Spleen (tissue), 11 donors: ENCODE measurements at regions not wholly inside any gene's neighbourhood (a gene's known extent, or its start where the extent isn't known, plus 50 kb on each side); places are given as distances from the start of the nearest gene placed in this dataset.

Source experiments
- DNase-seq: peaks from one replicate; pipeline ENCODE4 v3.0.0-alpha.2; 2020
- H3K27ac ChIP-seq, 8 donors: fragments of 200-600 bp; sonication (generic) in 7 of 8; 1 replicate in 4 of 8; 2 replicates in 4 of 8; pipeline versions ENCODE4 v1.5.0 to v1.8.0; 2016 to 2021; ENCODE audit warnings: inconsistent platforms in 4 of 8, mild to moderate bottlenecking in 4 of 8, moderate library complexity in 1 of 8
- H3K27me3 ChIP-seq, 7 donors: fragments of 200-600 bp; sonication (generic) in 6 of 7; replicated peaks in 1 of 7; 1 replicate in 4 of 7; 2 replicates in 3 of 7; pipeline versions ENCODE4 v1.5.0 to v1.8.0; 2016 to 2021; ENCODE audit warnings: inconsistent platforms in 3 of 7, mild to moderate bottlenecking in 1 of 7
- H3K36me3 ChIP-seq, 6 donors: fragments of 200-600 bp; sonication (generic) in 5 of 6; 1 replicate in 4 of 6; 2 replicates in 2 of 6; pipeline versions ENCODE4 v1.5.0 to v1.8.0; 2016 to 2021; ENCODE audit warnings: inconsistent platforms in 2 of 6
- H3K4me1 ChIP-seq, 6 donors: fragments of 200-600 bp; sonication (generic) in 5 of 6; 1 replicate in 3 of 6; 2 replicates in 3 of 6; pipeline versions ENCODE4 v1.5.0 to v1.8.0; 2016 to 2021; ENCODE audit warnings: inconsistent platforms in 3 of 6
- H3K4me3 ChIP-seq, 8 donors: fragments of 200-600 bp; sonication (generic) in 7 of 8; 1 replicate in 4 of 8; 2 replicates in 4 of 8; pipeline versions ENCODE4 v1.5.0 to v1.8.0; 2016 to 2021; ENCODE audit warnings: inconsistent platforms in 4 of 8, mild to moderate bottlenecking in 4 of 8, moderate library complexity in 2 of 8
- H3K9me3 ChIP-seq, 8 donors: fragments of 200-600 bp; sonication (generic) in 7 of 8; 1 replicate in 4 of 8; 2 replicates in 4 of 8; pipeline versions ENCODE4 v1.5.0 to v1.8.0; 2016 to 2021; ENCODE audit warnings: inconsistent platforms in 4 of 8
- CTCF ChIP-seq, 11 experiments: fragments of 200-600 bp in 7 of 11; fragments of 450-650 bp in 4 of 11; sonication (generic) in 4 of 11; IDR thresholded peaks in 8 of 11; conservative IDR thresholded peaks in 3 of 11; 1 replicate in 7 of 11; 2 replicates in 4 of 11; pipeline versions ENCODE4 v1.4.0 to v1.8.0; 2016 to 2021; ENCODE audit warnings: antibody characterized with exemption in 11 of 11, inconsistent platforms in 4 of 11, mild to moderate bottlenecking in 1 of 11
- POLR2A ChIP-seq, 3 donors: fragments of 450-650 bp; IDR thresholded peaks; one replicate each; pipeline ENCODE4 v1.5.1; 2017; ENCODE audit warnings: antibody characterized with exemption in 3 of 3, mild to moderate bottlenecking in 1 of 3
- POLR2AphosphoS5 ChIP-seq, 3 donors: sonication (generic); formaldehyde crosslinking; IDR thresholded peaks; one replicate each; pipeline ENCODE4 v1.5.1; 2017; ENCODE audit warnings: antibody characterized with exemption in 3 of 3
- WGBS, 5 donors: extraction: QIAGEN DNeasy Blood & Tissue Kit in 3 of 5; methylation state at CpG; one replicate each; pipeline versions ENCODE4 v1.1.5 to v1.1.7; 2013 to 2018; 5-methylcytosine and 5-hydroxymethylcytosine counted together
- intact Hi-C: fragments of 100-400 bp; cut with DNase I; formaldehyde crosslinking; loops from one replicate; pipeline ENCODE4 v1.15.0; 2023; ENCODE audit warnings: low total_unique reads
- donor health status: healthy with polysubstance abuse.
- donor health status: DM: no; HTN: no; CAD: no; lungs with moderate emphysema.
- donor health status: DM: no; HTN: no; CAD: no.
- donor health status: Bipolar disorder and iron deficiency.
- donor health status: healthy.
- donor health status: DM: no; HTN: no; CAD: no.
- donor health status: DM: yes; HTN: yes; CAD: no.

GRCh38 chr6:48315915-48316314, 204.9 kb upstream of the PTCHD4 start:
- no peak for TF ChIP-seq POLR2A (IDR thresholded peaks at IDR 0.05)
- TF ChIP-seq POLR2AphosphoS5 (IDR thresholded peaks at IDR 0.05), result no peak
- no peak for TF ChIP-seq CTCF (IDR thresholded peaks at IDR 0.05 in 8 of 11, conservative IDR thresholded peaks at IDR 0.05 in 3 of 11)
- Histone ChIP-seq H3K4me1 (no peaks in the 10 kb centered on the region), H3K36me3 (no peaks in the 10 kb centered on the region), H3K9me3 (peaks cover 0 to 3% (median 0%) of the 10 kb centered on the region in 8 donors), H3K27me3 (no peaks in the 10 kb centered on the region), H3K27ac (no peak overlapping the region), H3K4me3 (no peak overlapping the region)
- 73 to 91% (median 85%) methylated on average over 1 of the region's 1 CpG for WGBS, 5 donors
- intact Hi-C loops, result no loop called here
- no peak for DNase-seq

GRCh38 chr6:48315051-48315719, 204.2 kb upstream of the PTCHD4 start:
- Histone ChIP-seq H3K27me3 (no peaks in the 10 kb centered on the region), H3K9me3 (peaks cover 0 to 6% (median 0%) of the 10 kb centered on the region in 8 donors), H3K4me3 (no peak overlapping the region), H3K27ac (no peak overlapping the region), H3K36me3 (no peaks in the 10 kb centered on the region), H3K4me1 (no peaks in the 10 kb centered on the region)
- DNase-seq, result no peak
- TF ChIP-seq POLR2AphosphoS5 (IDR thresholded peaks at IDR 0.05) (no peak), POLR2A (IDR thresholded peaks at IDR 0.05) (no peak), CTCF (IDR thresholded peaks at IDR 0.05 in 8 of 11, conservative IDR thresholded peaks at IDR 0.05 in 3 of 11) (no peak)
- intact Hi-C loops, result no loop called here
- 76 to 88% (median 81%) methylated on average over 5 of the region's 5 CpGs for WGBS, 5 donors

GRCh38 chr6:48311301-48311700, 200.3 kb upstream of the PTCHD4 start:
- Histone ChIP-seq H3K4me1 (no peaks in the 10 kb centered on the region), H3K27ac (no peak overlapping the region), H3K4me3 (no peak overlapping the region), H3K36me3 (no peaks in the 10 kb centered on the region), H3K9me3 (peaks cover 0 to 6% (median 0%) of the 10 kb centered on the region in 8 donors), H3K27me3 (no peaks in the 10 kb centered on the region)
- DNase-seq, result no peak
- intact Hi-C loops, result no loop called here
- no peak for TF ChIP-seq POLR2A (IDR thresholded peaks at IDR 0.05)
- TF ChIP-seq POLR2AphosphoS5 (IDR thresholded peaks at IDR 0.05), result no peak
- TF ChIP-seq CTCF (IDR thresholded peaks at IDR 0.05 in 8 of 11, conservative IDR thresholded peaks at IDR 0.05 in 3 of 11), result no peak

GRCh38 chr6:48307573-48307972, 196.6 kb upstream of the PTCHD4 start:
- peaks cover 0 to 25% (median 9%) of the 10 kb centered on the region in 8 donors for H3K9me3 ChIP-seq
- H3K36me3 ChIP-seq, result no peaks in the 10 kb centered on the region
- H3K4me1 ChIP-seq, result no peaks in the 10 kb centered on the region
- no peaks in the 10 kb centered on the region for H3K27me3 ChIP-seq
- intact Hi-C loops, result no loop called here
- no peak for DNase-seq
- H3K4me3 ChIP-seq, result no peak overlapping the region
- 86 to 95% (median 88%) methylated on average over 2 of the region's 2 CpGs for WGBS, 5 donors
- TF ChIP-seq POLR2AphosphoS5 (IDR thresholded peaks at IDR 0.05), result no peak
- TF ChIP-seq CTCF (IDR thresholded peaks at IDR 0.05 in 8 of 11, conservative IDR thresholded peaks at IDR 0.05 in 3 of 11), result no peak
- no peak for TF ChIP-seq POLR2A (IDR thresholded peaks at IDR 0.05)
- H3K27ac ChIP-seq, result no peak overlapping the region
